ENCODE measurements at regions not wholly inside any gene's neighbourhood (a gene's known extent, or its start where the extent isn't known, plus 50 kb on each side); places are given as distances from the start of the nearest gene placed in this dataset.
"Not testable (repeated sequence)": the region's sequence is repeated elsewhere in the genome, so short reads cannot be mapped to it uniquely, and the experiment has no call there.

GRCh38 chr7:29723599-29723998, 82.7 kb upstream of the WIPF3 start:
- Histone ChIP-seq H3K9me3 (no peaks in the 10 kb centered on the region), H3K4me1 (replicated peaks) (no peaks in the 10 kb centered on the region), H3K4me3 (no peak overlapping the region), H3K36me3 (no peaks in the 10 kb centered on the region), H3K27ac (no peak overlapping the region), H3K27me3 (replicated peaks; ENCODE audit: insufficient read depth) (no peaks in the 10 kb centered on the region)
- DNase-seq (ENCODE audit: low spot score) = no peak
- intact Hi-C loops (cut with DNase I) = no loop called here
- TF ChIP-seq CTCF (IDR thresholded peaks at IDR 0.05) (no peak), POLR2A (IDR thresholded peaks at IDR 0.05) (no peak), POLR2AphosphoS5 (IDR thresholded peaks at IDR 0.05) (no peak)
- WGBS = 64% methylated on average over 5 of the region's 5 CpGs

- intact Hi-C loops (cut with DNase I); H3K4me3 ChIP-seq; H3K36me3 ChIP-seq; H3K9me3 ChIP-seq; H3K27ac ChIP-seq; H3K4me1 ChIP-seq (replicated peaks); DNase-seq (ENCODE audit: low spot score); H3K27me3 ChIP-seq (replicated peaks; ENCODE audit: insufficient read depth): not testable (repeated sequence)
- WGBS = 47% methylated on average over 4 of the region's 4 CpGs
Observed at GRCh38 chr7:29729534-29730165, 76.7 kb upstream of the WIPF3 start.

- 91% methylated on average over 3 of the region's 3 CpGs for WGBS
Observed at GRCh38 chr7:29734246-29734731, 72.0 kb upstream of the WIPF3 start.

GRCh38 chr7:29747645-29748245, 58.6 kb upstream of the WIPF3 start:
- DNase-seq (ENCODE audit: low spot score); H3K9me3 ChIP-seq; H3K27ac ChIP-seq; H3K36me3 ChIP-seq; H3K27me3 ChIP-seq (replicated peaks; ENCODE audit: insufficient read depth); H3K4me1 ChIP-seq (replicated peaks); H3K4me3 ChIP-seq: not testable (repeated sequence)
- intact Hi-C loops (cut with DNase I) = loop anchor here (5.0 kb wide), 1 partner anchor 125 kb away; no protein-coding TSS in a partner anchor
- 18% methylated on average over 5 of the region's 5 CpGs for WGBS

More at GRCh38 chr7:29734246-29734731, 72.0 kb upstream of the WIPF3 start:
- Histone ChIP-seq H3K27ac (no peak overlapping the region), H3K4me1 (replicated peaks) (no peaks in the 10 kb centered on the region), H3K36me3 (no peaks in the 10 kb centered on the region), H3K9me3 (no peaks in the 10 kb centered on the region), H3K4me3 (no peak overlapping the region), H3K27me3 (replicated peaks; ENCODE audit: insufficient read depth) (no peaks in the 10 kb centered on the region)
- no peak for DNase-seq (ENCODE audit: low spot score)
- intact Hi-C loops (cut with DNase I) = no loop called here
- TF ChIP-seq CTCF (IDR thresholded peaks at IDR 0.05) (no peak), POLR2A (IDR thresholded peaks at IDR 0.05) (no peak), POLR2AphosphoS5 (IDR thresholded peaks at IDR 0.05) (no peak)

GRCh38 chr7:29748286-29749099, 57.8 kb upstream of the WIPF3 start:
- Histone ChIP-seq H3K4me1 (replicated peaks) (no peaks in the 10 kb centered on the region), H3K36me3 (no peaks in the 10 kb centered on the region), H3K4me3 (no peak overlapping the region), H3K27ac (no peak overlapping the region), H3K9me3 (no peaks in the 10 kb centered on the region), H3K27me3 (replicated peaks; ENCODE audit: insufficient read depth) (no peaks in the 10 kb centered on the region)
- 29% methylated on average over 3 of the region's 3 CpGs for WGBS
- intact Hi-C loops (cut with DNase I) = loop anchor here (5.0 kb wide), 1 partner anchor 124 kb away; no protein-coding TSS in a partner anchor
- no peak for TF ChIP-seq POLR2AphosphoS5 (IDR thresholded peaks at IDR 0.05)
- TF ChIP-seq POLR2A (IDR thresholded peaks at IDR 0.05) = no peak
- TF ChIP-seq CTCF (IDR thresholded peaks at IDR 0.05) = peak in 3 of 4 experiments; percentile 40 to 59 (median 44)
- no peak for DNase-seq (ENCODE audit: low spot score)

All from prostate gland (tissue), 2 donors.